ENCODE measurements at regions not wholly inside any gene's neighbourhood (a gene's known extent, or its start where the extent isn't known, plus 50 kb on each side); places are given as distances from the start of the nearest gene placed in this dataset.
A peak's percentile ranks its signal among the peaks of the same experiment; 100 is the strongest.
"Not testable (repeated sequence)": the region's sequence is repeated elsewhere in the genome, so short reads cannot be mapped to it uniquely, and the experiment has no call there.

- no peak for DNase-seq
These were observed 158.1 kb downstream of the COPRS start for GRCh38 chr17:31700973-31701372.

GRCh38 chr17:31699886-31700285, 159.2 kb downstream of the COPRS start:
- DNase-seq = no peak

- no peak for DNase-seq
These were observed 159.8 kb downstream of the COPRS start for GRCh38 chr17:31699281-31699680.

- DNase-seq = no peak
These were observed 160.3 kb downstream of the COPRS start for GRCh38 chr17:31698751-31699150.

- DNase-seq = no peak
These were observed 161.2 kb downstream of the COPRS start for GRCh38 chr17:31697838-31698237.

- no peak for DNase-seq
These were observed 162.2 kb downstream of the COPRS start for GRCh38 chr17:31696703-31697325.

GRCh38 chr17:31696184-31696602, 162.9 kb downstream of the COPRS start:
- DNase-seq = no peak

GRCh38 chr17:31695456-31696090, 163.5 kb downstream of the COPRS start:
- no peak for DNase-seq

- DNase-seq = no peak
These were observed 165.4 kb downstream of the COPRS start for GRCh38 chr17:31693433-31694220.

GRCh38 chr17:31692632-31693031, 166.4 kb downstream of the COPRS start:
- DNase-seq = no peak

- no peak for DNase-seq
These were observed 167.0 kb downstream of the COPRS start for GRCh38 chr17:31692027-31692426.

GRCh38 chr17:31691251-31691905, 167.7 kb downstream of the COPRS start:
- DNase-seq = no peak

GRCh38 chr17:31690151-31690551, 168.9 kb downstream of the COPRS start:
- no peak for DNase-seq

GRCh38 chr17:31688701-31689100, 170.3 kb downstream of the COPRS start:
- DNase-seq = no peak

- DNase-seq = no peak
These were observed 171.4 kb downstream of the COPRS start for GRCh38 chr17:31687505-31688126.

GRCh38 chr17:31686495-31686894, 172.5 kb downstream of the COPRS start:
- DNase-seq = no peak

GRCh38 chr17:31684901-31685300, 174.1 kb downstream of the COPRS start:
- DNase-seq = no peak

GRCh38 chr17:31680126-31680525, 178.9 kb downstream of the COPRS start:
- DNase-seq = no peak

GRCh38 chr17:31679667-31680066, 179.4 kb downstream of the COPRS start:
- DNase-seq = no peak

GRCh38 chr17:31678431-31678830, 180.6 kb downstream of the COPRS start:
- DNase-seq = peak; percentile 12

GRCh38 chr17:31677681-31678080, 181.4 kb downstream of the COPRS start:
- no peak for DNase-seq

GRCh38 chr17:31677036-31677435, 182.0 kb downstream of the COPRS start:
- DNase-seq = no peak

GRCh38 chr17:31675392-31675791, 183.7 kb downstream of the COPRS start:
- not testable (repeated sequence) for DNase-seq

Measured in GF-D8 (cell line).